Trophoblast cell (in vitro differentiated cells and primary cell): ENCODE measurements at regions not wholly inside any gene's neighbourhood (a gene's known extent, or its start where the extent isn't known, plus 50 kb on each side); places are given as distances from the start of the nearest gene placed in this dataset.
A peak's percentile ranks its signal among the peaks of the same experiment; 100 is the strongest.

ENCODE experiments used
- DNase-seq, 2 donors: peaks; one replicate each; pipeline ENCODE4 v3.0.0-alpha.2; 2016
- H2AFZ ChIP-seq: 2 replicates; pipeline ENCODE4 v1.6.1; 2013; ENCODE audit warnings: low read length, moderate library complexity, mild to moderate bottlenecking; ENCODE audit not compliant: insufficient read depth, poor library complexity
- H2AK5ac ChIP-seq: 2 replicates; pipeline ENCODE4 v1.6.1; 2013; ENCODE audit warnings: mild to moderate bottlenecking, low read length
- H2BK120ac ChIP-seq: 2 replicates; pipeline ENCODE4 v1.6.1; 2013; ENCODE audit warnings: low read length, mild to moderate bottlenecking, moderate library complexity; ENCODE audit not compliant: insufficient read depth, poor library complexity
- H2BK12ac ChIP-seq: 2 replicates; pipeline ENCODE4 v1.6.1; 2013; ENCODE audit warnings: mild to moderate bottlenecking, low read length, moderate library complexity
- H2BK5ac ChIP-seq: 2 replicates; pipeline ENCODE4 v1.6.1; 2013; ENCODE audit warnings: low read length, low read depth, moderate library complexity, mild to moderate bottlenecking; ENCODE audit not compliant: poor library complexity
- H3K14ac ChIP-seq: 2 replicates; pipeline ENCODE4 v1.6.1; 2013; ENCODE audit warnings: mild to moderate bottlenecking, low read length
- H3K18ac ChIP-seq: 2 replicates; pipeline ENCODE4 v1.6.1; 2013; ENCODE audit warnings: mild to moderate bottlenecking, low read length
- H3K23ac ChIP-seq: 2 replicates; pipeline ENCODE4 v1.6.1; 2013; ENCODE audit warnings: low read length
- H3K27ac ChIP-seq: 2 replicates; pipeline ENCODE4 v1.5.1; 2013; ENCODE audit warnings: low read depth, mild to moderate bottlenecking, inconsistent platforms, low read length, moderate library complexity
- H3K27me3 ChIP-seq: 2 replicates; pipeline ENCODE4 v1.6.1; 2013; ENCODE audit warnings: inconsistent platforms, mild to moderate bottlenecking, low read length, moderate library complexity; ENCODE audit not compliant: insufficient read depth
- H3K36me3 ChIP-seq, 2 experiments: 1 replicate in 1 of 2; 2 replicates in 1 of 2; pipeline ENCODE4 v1.6.1; 2013; ENCODE audit warnings: low read length in 2 of 2, mild to moderate bottlenecking in 2 of 2, moderate library complexity in 1 of 2; ENCODE audit not compliant: insufficient read depth in 2 of 2, control insufficient read depth in 1 of 2
- H3K4ac ChIP-seq: 2 replicates; pipeline ENCODE4 v1.6.1; 2013; ENCODE audit warnings: low read depth, mild to moderate bottlenecking, low read length, moderate library complexity
- H3K4me1 ChIP-seq, 2 experiments: 1 replicate in 1 of 2; 2 replicates in 1 of 2; pipeline ENCODE4 v1.6.1; 2013; ENCODE audit warnings: low read length in 2 of 2, mild to moderate bottlenecking in 2 of 2, moderate library complexity in 1 of 2; ENCODE audit not compliant: insufficient read depth in 2 of 2, control insufficient read depth in 1 of 2
- H3K4me2 ChIP-seq: 2 replicates; pipeline ENCODE4 v1.6.1; 2013; ENCODE audit warnings: inconsistent platforms, mild to moderate bottlenecking, low read length, moderate library complexity
- H3K4me3 ChIP-seq: 2 replicates; pipeline ENCODE4 v1.5.1; 2013; ENCODE audit warnings: mild to moderate bottlenecking, low read depth, low read length, inconsistent platforms
- H3K79me1 ChIP-seq: one replicate; pipeline ENCODE4 v1.6.1; 2013; ENCODE audit warnings: low read length
- H3K79me2 ChIP-seq: 2 replicates; pipeline ENCODE4 v1.6.1; 2013; ENCODE audit warnings: low read length, mild to moderate bottlenecking; ENCODE audit not compliant: control insufficient read depth, insufficient read depth, poor library complexity
- H3K9ac ChIP-seq: 2 replicates; pipeline ENCODE4 v1.6.1; 2013; ENCODE audit warnings: mild to moderate bottlenecking, low read length
- H3K9me3 ChIP-seq: 2 replicates; pipeline ENCODE4 v1.6.1; 2013; ENCODE audit warnings: low read depth, mild to moderate bottlenecking, control low read depth, inconsistent platforms, low read length; ENCODE audit not compliant: insufficient read depth
- H4K12ac ChIP-seq: 2 replicates; pipeline ENCODE4 v1.6.1; 2013; ENCODE audit warnings: low read depth, mild to moderate bottlenecking, low read length, moderate library complexity
- H4K8ac ChIP-seq: 2 replicates; pipeline ENCODE4 v1.6.1; 2013; ENCODE audit warnings: low read depth, mild to moderate bottlenecking, low read length, moderate library complexity
- H4K91ac ChIP-seq: one replicate; pipeline ENCODE4 v1.6.1; 2013; ENCODE audit warnings: low read depth, mild to moderate bottlenecking, low read length, moderate library complexity
- WGBS: extraction: QIAGEN DNeasy Blood & Tissue Kit; methylation state at CpG from one replicate; pipeline ENCODE4 v1.1.7; 2013; ENCODE audit warnings: missing lambda C conversion rate; ENCODE audit not compliant: insufficient read length, insufficient coverage; ENCODE audit errors: extremely low coverage; 5-methylcytosine and 5-hydroxymethylcytosine counted together

- Histone ChIP-seq H3K79me1 (no peaks in the 10 kb centered on the region), H3K14ac (no peak overlapping the region), H3K4me1 (no peaks in the 10 kb centered on the region), H2BK5ac (no peak overlapping the region), H4K12ac (no peak overlapping the region), H3K4ac (no peak overlapping the region), H2BK120ac (no peak overlapping the region), H3K36me3 (no peaks in the 10 kb centered on the region), H3K4me2 (no peak overlapping the region), H3K79me2 (no peaks in the 10 kb centered on the region), H3K9me3 (peaks cover 4% of the 10 kb centered on the region), H3K27me3 (no peaks in the 10 kb centered on the region), H2AK5ac (no peak overlapping the region), H3K27ac (no peak overlapping the region), H2BK12ac (no peak overlapping the region), H3K18ac (no peak overlapping the region), H3K4me3 (no peak overlapping the region), H4K8ac (no peak overlapping the region), H3K23ac (no peak overlapping the region), H2AFZ (no peak overlapping the region), H4K91ac (no peak overlapping the region), H3K9ac (no peak overlapping the region)
- WGBS = no CpG with 5 or more reads among the region's 10 CpGs
- DNase-seq = no peak
Measured at GRCh38 chr10:6327961-6328698, 125.4 kb downstream of the PFKFB3 start.

GRCh38 chr10:6328699-6329423 lies 126.1 kb downstream of the PFKFB3 start:
- DNase-seq = peak in 1 of 2 donors; percentile 5
- Histone ChIP-seq H3K14ac (no peak overlapping the region), H3K27ac (no peak overlapping the region), H3K9me3 (peaks cover 5% of the 10 kb centered on the region), H3K27me3 (no peaks in the 10 kb centered on the region), H2BK5ac (no peak overlapping the region), H3K36me3 (no peaks in the 10 kb centered on the region), H3K79me2 (no peaks in the 10 kb centered on the region), H4K8ac (no peak overlapping the region), H3K4me3 (no peak overlapping the region), H4K91ac (no peak overlapping the region), H3K23ac (no peak overlapping the region), H2BK120ac (no peak overlapping the region), H3K18ac (no peak overlapping the region), H3K79me1 (no peaks in the 10 kb centered on the region), H3K9ac (no peak overlapping the region), H3K4ac (no peak overlapping the region), H4K12ac (no peak overlapping the region), H2AK5ac (no peak overlapping the region), H3K4me1 (no peaks in the 10 kb centered on the region), H3K4me2 (no peak overlapping the region), H2AFZ (no peak overlapping the region), H2BK12ac (no peak overlapping the region)
- WGBS = no CpG with 5 or more reads among the region's 11 CpGs

- WGBS = no CpG with 5 or more reads among the region's 4 CpGs
Measured at GRCh38 chr10:6333086-6333485, 130.4 kb downstream of the PFKFB3 start.

GRCh38 chr10:6333973-6334372 lies 131.2 kb downstream of the PFKFB3 start:
- no peaks in the 10 kb centered on the region for H3K27me3 ChIP-seq
- no peaks in the 10 kb centered on the region for H3K4me1 ChIP-seq
- no peaks in the 10 kb centered on the region for H3K79me1 ChIP-seq
- H3K18ac ChIP-seq = no peak overlapping the region
- H4K12ac ChIP-seq = no peak overlapping the region
- no peaks in the 10 kb centered on the region for H3K36me3 ChIP-seq
- H3K4me3 ChIP-seq = no peak overlapping the region
- H2AFZ ChIP-seq = no peak overlapping the region
- H3K4me2 ChIP-seq = no peak overlapping the region
- H3K4ac ChIP-seq = no peak overlapping the region
- H3K9me3 ChIP-seq = peaks cover 5% of the 10 kb centered on the region
- no peak overlapping the region for H4K8ac ChIP-seq
- no CpG with 5 or more reads among the region's 2 CpGs for WGBS
- H3K23ac ChIP-seq = no peak overlapping the region
- H4K91ac ChIP-seq = no peak overlapping the region
- no peaks in the 10 kb centered on the region for H3K79me2 ChIP-seq
- H3K9ac ChIP-seq = no peak overlapping the region
- H2BK12ac ChIP-seq = no peak overlapping the region
- no peak overlapping the region for H2BK5ac ChIP-seq
- H2BK120ac ChIP-seq = no peak overlapping the region
- H3K14ac ChIP-seq = no peak overlapping the region
- no peak for DNase-seq
- no peak overlapping the region for H3K27ac ChIP-seq
- no peak overlapping the region for H2AK5ac ChIP-seq

More at GRCh38 chr10:6333086-6333485, 130.4 kb downstream of the PFKFB3 start:
- Histone ChIP-seq H3K14ac (no peak overlapping the region), H3K4me2 (no peak overlapping the region), H2AFZ (no peak overlapping the region), H2AK5ac (no peak overlapping the region), H3K79me2 (no peaks in the 10 kb centered on the region), H4K91ac (no peak overlapping the region), H3K9me3 (peaks cover 5% of the 10 kb centered on the region), H3K23ac (no peak overlapping the region), H3K4ac (no peak overlapping the region), H3K79me1 (no peaks in the 10 kb centered on the region), H2BK12ac (no peak overlapping the region), H3K36me3 (no peaks in the 10 kb centered on the region), H3K9ac (no peak overlapping the region), H3K27me3 (no peaks in the 10 kb centered on the region), H3K18ac (no peak overlapping the region), H4K12ac (no peak overlapping the region), H2BK120ac (no peak overlapping the region), H3K27ac (no peak overlapping the region), H2BK5ac (no peak overlapping the region), H3K4me3 (no peak overlapping the region), H4K8ac (no peak overlapping the region), H3K4me1 (no peaks in the 10 kb centered on the region)
- peak; percentile 5 to 22 for DNase-seq
